ENCODE measurements at regions not wholly inside any gene's neighbourhood (a gene's known extent, or its start where the extent isn't known, plus 50 kb on each side); places are given as distances from the start of the nearest gene placed in this dataset.
A peak's percentile ranks its signal among the peaks of the same experiment; 100 is the strongest.
"Not testable (repeated sequence)": the region's sequence is repeated elsewhere in the genome, so short reads cannot be mapped to it uniquely, and the experiment has no call there.

GRCh38 chr3:7978087-7978422 is 523.6 kb upstream of the LMCD1 start:
- peak overlapping the region; percentile 36 for H3K27ac ChIP-seq
- DNase-seq (ENCODE audit: low read depth, low spot score), result no peak

- H3K27ac ChIP-seq, result no peak overlapping the region
- DNase-seq (ENCODE audit: low read depth, low spot score), result no peak
These were observed 519.5 kb upstream of the LMCD1 start for GRCh38 chr3:7982126-7982525.

- no peak overlapping the region for H3K27ac ChIP-seq
- DNase-seq (ENCODE audit: low read depth, low spot score), result no peak
These were observed 502.2 kb upstream of the LMCD1 start for GRCh38 chr3:7999384-7999783.

GRCh38 chr3:8001307-8001706 is 500.3 kb upstream of the LMCD1 start:
- H3K27ac ChIP-seq, result no peak overlapping the region
- DNase-seq (ENCODE audit: low read depth, low spot score), result no peak

GRCh38 chr3:8001712-8002111 is 499.9 kb upstream of the LMCD1 start:
- no peak overlapping the region for H3K27ac ChIP-seq
- DNase-seq (ENCODE audit: low read depth, low spot score), result no peak

- DNase-seq (ENCODE audit: low read depth, low spot score), result no peak
- H3K27ac ChIP-seq, result no peak overlapping the region
These were observed 489.7 kb upstream of the LMCD1 start for GRCh38 chr3:8011902-8012301.

- DNase-seq (ENCODE audit: low read depth, low spot score), result no peak
- H3K27ac ChIP-seq, result no peak overlapping the region
These were observed 481.4 kb upstream of the LMCD1 start for GRCh38 chr3:8020047-8020841.

- no peak for DNase-seq (ENCODE audit: low read depth, low spot score)
- no peak overlapping the region for H3K27ac ChIP-seq
These were observed 473.7 kb upstream of the LMCD1 start for GRCh38 chr3:8027954-8028353.

GRCh38 chr3:8050283-8050682 is 451.3 kb upstream of the LMCD1 start:
- DNase-seq (ENCODE audit: low read depth, low spot score), result no peak
- no peak overlapping the region for H3K27ac ChIP-seq

- no peak for DNase-seq (ENCODE audit: low read depth, low spot score)
- H3K27ac ChIP-seq, result no peak overlapping the region
These were observed 449.0 kb upstream of the LMCD1 start for GRCh38 chr3:8052659-8053058.

- H3K27ac ChIP-seq; DNase-seq (ENCODE audit: low read depth, low spot score): not testable (repeated sequence)
These were observed 433.5 kb upstream of the LMCD1 start for GRCh38 chr3:8068135-8068534.

- no peak overlapping the region for H3K27ac ChIP-seq
- DNase-seq (ENCODE audit: low read depth, low spot score), result no peak
These were observed 432.2 kb upstream of the LMCD1 start for GRCh38 chr3:8069471-8069870.

- no peak for DNase-seq (ENCODE audit: low read depth, low spot score)
- H3K27ac ChIP-seq, result no peak overlapping the region
These were observed 431.6 kb upstream of the LMCD1 start for GRCh38 chr3:8070011-8070410.

- DNase-seq (ENCODE audit: low read depth, low spot score); H3K27ac ChIP-seq: not testable (repeated sequence)
These were observed 426.9 kb upstream of the LMCD1 start for GRCh38 chr3:8074740-8075139.

GRCh38 chr3:8077126-8077525 is 424.5 kb upstream of the LMCD1 start:
- DNase-seq (ENCODE audit: low read depth, low spot score), result no peak
- no peak overlapping the region for H3K27ac ChIP-seq

GRCh38 chr3:8080464-8080863 is 421.2 kb upstream of the LMCD1 start:
- DNase-seq (ENCODE audit: low read depth, low spot score), result no peak
- H3K27ac ChIP-seq, result no peak overlapping the region

GRCh38 chr3:8085498-8085897 is 416.1 kb upstream of the LMCD1 start:
- DNase-seq (ENCODE audit: low read depth, low spot score), result no peak
- H3K27ac ChIP-seq, result no peak overlapping the region

- DNase-seq (ENCODE audit: low read depth, low spot score), result no peak
- no peak overlapping the region for H3K27ac ChIP-seq
These were observed 413.7 kb upstream of the LMCD1 start for GRCh38 chr3:8087951-8088350.

- no peak overlapping the region for H3K27ac ChIP-seq
- no peak for DNase-seq (ENCODE audit: low read depth, low spot score)
These were observed 407.2 kb upstream of the LMCD1 start for GRCh38 chr3:8094415-8094814.

GRCh38 chr3:8095724-8096123 is 405.9 kb upstream of the LMCD1 start:
- no peak for DNase-seq (ENCODE audit: low read depth, low spot score)
- H3K27ac ChIP-seq, result no peak overlapping the region

GRCh38 chr3:8097690-8098089 is 403.9 kb upstream of the LMCD1 start:
- no peak for DNase-seq (ENCODE audit: low read depth, low spot score)
- no peak overlapping the region for H3K27ac ChIP-seq

- H3K27ac ChIP-seq, result no peak overlapping the region
- no peak for DNase-seq (ENCODE audit: low read depth, low spot score)
These were observed 397.7 kb upstream of the LMCD1 start for GRCh38 chr3:8103954-8104353.

- DNase-seq (ENCODE audit: low read depth, low spot score), result no peak
- H3K27ac ChIP-seq, result no peak overlapping the region
These were observed 394.7 kb upstream of the LMCD1 start for GRCh38 chr3:8106921-8107320.

Data from epithelial cell of prostate (primary cell).